ENCODE measurements at regions not wholly inside any gene's neighbourhood (a gene's known extent, or its start where the extent isn't known, plus 50 kb on each side); places are given as distances from the start of the nearest gene placed in this dataset.

DNA sequence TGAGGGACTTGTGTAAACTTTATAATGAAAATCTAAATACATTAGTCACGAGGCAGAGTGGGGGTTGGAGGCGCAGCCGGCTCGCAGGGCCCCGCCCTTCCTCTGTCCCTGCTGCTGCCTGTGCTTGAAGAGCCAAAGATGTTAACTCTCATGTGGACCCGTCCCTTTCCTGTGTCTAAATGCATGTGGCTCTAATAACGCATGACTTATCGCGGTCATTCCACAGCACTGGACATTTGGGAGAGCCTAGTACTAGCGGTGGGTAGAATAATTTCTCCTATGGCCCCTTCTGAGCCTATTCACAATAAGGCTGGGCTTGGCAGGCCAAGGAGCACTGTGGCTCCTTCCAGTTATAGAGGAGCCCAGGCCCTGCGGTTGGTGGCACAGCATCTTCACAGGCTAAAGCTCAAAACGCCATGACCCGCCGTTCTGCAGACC lies 82.3 kb upstream of the SIMC1 start (continued):
- TF ChIP-seq, protein P1, sequence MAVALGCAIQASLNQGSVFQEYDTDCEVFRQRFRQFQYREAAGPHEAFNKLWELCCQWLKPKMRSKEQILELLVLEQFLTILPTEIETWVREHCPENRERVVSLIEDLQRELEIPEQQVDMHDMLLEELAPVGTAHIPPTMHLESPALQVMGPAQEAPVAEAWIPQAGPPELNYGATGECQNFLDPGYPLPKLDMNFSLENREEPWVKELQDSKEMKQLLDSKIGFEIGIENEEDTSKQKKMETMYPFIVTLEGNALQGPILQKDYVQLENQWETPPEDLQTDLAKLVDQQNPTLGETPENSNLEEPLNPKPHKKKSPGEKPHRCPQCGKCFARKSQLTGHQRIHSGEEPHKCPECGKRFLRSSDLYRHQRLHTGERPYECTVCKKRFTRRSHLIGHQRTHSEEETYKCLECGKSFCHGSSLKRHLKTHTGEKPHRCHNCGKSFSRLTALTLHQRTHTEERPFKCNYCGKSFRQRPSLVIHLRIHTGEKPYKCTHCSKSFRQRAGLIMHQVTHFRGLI (CRISPR knock-in tag; IDR thresholded peaks at IDR 0.05), result no peak
- TF ChIP-seq FUS (optimal IDR thresholded peaks at IDR 0.05; ENCODE audit: low read depth, low read length) (no peak), ZNF551 (CRISPR knock-in tag; IDR thresholded peaks at IDR 0.05) (no peak), SRSF9 (IDR thresholded peaks at IDR 0.05; ENCODE audit: borderline replicate concordance, low read depth, low read length) (no peak), DPF2 (IDR thresholded peaks at IDR 0.05) (0 out of 2 replicates have a peak, but pooled peaks have one; percentile 27), LCOR (CRISPR knock-in tag; IDR thresholded peaks at IDR 0.05) (0 out of 2 replicates have a peak, but pooled peaks have one; percentile 31), SRF (CRISPR knock-in tag; IDR thresholded peaks at IDR 0.05) (no peak)
- TF ChIP-seq, protein P2, sequence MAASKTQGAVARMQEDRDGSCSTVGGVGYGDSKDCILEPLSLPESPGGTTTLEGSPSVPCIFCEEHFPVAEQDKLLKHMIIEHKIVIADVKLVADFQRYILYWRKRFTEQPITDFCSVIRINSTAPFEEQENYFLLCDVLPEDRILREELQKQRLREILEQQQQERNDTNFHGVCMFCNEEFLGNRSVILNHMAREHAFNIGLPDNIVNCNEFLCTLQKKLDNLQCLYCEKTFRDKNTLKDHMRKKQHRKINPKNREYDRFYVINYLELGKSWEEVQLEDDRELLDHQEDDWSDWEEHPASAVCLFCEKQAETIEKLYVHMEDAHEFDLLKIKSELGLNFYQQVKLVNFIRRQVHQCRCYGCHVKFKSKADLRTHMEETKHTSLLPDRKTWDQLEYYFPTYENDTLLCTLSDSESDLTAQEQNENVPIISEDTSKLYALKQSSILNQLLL (CRISPR knock-in tag; IDR thresholded peaks at IDR 0.05; ENCODE audit: borderline replicate concordance), result no peak
- TF ChIP-seq, protein P3, sequence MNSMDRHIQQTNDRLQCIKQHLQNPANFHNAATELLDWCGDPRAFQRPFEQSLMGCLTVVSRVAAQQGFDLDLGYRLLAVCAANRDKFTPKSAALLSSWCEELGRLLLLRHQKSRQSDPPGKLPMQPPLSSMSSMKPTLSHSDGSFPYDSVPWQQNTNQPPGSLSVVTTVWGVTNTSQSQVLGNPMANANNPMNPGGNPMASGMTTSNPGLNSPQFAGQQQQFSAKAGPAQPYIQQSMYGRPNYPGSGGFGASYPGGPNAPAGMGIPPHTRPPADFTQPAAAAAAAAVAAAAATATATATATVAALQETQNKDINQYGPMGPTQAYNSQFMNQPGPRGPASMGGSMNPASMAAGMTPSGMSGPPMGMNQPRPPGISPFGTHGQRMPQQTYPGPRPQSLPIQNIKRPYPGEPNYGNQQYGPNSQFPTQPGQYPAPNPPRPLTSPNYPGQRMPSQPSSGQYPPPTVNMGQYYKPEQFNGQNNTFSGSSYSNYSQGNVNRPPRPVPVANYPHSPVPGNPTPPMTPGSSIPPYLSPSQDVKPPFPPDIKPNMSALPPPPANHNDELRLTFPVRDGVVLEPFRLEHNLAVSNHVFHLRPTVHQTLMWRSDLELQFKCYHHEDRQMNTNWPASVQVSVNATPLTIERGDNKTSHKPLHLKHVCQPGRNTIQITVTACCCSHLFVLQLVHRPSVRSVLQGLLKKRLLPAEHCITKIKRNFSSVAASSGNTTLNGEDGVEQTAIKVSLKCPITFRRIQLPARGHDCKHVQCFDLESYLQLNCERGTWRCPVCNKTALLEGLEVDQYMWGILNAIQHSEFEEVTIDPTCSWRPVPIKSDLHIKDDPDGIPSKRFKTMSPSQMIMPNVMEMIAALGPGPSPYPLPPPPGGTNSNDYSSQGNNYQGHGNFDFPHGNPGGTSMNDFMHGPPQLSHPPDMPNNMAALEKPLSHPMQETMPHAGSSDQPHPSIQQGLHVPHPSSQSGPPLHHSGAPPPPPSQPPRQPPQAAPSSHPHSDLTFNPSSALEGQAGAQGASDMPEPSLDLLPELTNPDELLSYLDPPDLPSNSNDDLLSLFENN (IDR thresholded peaks at IDR 0.05; ENCODE audit: low read depth in 2 of 2, low read length in 2 of 2), result no peak
- TF ChIP-seq, protein P4, sequence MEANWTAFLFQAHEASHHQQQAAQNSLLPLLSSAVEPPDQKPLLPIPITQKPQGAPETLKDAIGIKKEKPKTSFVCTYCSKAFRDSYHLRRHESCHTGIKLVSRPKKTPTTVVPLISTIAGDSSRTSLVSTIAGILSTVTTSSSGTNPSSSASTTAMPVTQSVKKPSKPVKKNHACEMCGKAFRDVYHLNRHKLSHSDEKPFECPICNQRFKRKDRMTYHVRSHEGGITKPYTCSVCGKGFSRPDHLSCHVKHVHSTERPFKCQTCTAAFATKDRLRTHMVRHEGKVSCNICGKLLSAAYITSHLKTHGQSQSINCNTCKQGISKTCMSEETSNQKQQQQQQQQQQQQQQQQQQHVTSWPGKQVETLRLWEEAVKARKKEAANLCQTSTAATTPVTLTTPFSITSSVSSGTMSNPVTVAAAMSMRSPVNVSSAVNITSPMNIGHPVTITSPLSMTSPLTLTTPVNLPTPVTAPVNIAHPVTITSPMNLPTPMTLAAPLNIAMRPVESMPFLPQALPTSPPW (CRISPR knock-in tag; IDR thresholded peaks at IDR 0.05), result peak; percentile 51; the same call in 1 of the 2 replicates
- TF ChIP-seq, protein P5, sequence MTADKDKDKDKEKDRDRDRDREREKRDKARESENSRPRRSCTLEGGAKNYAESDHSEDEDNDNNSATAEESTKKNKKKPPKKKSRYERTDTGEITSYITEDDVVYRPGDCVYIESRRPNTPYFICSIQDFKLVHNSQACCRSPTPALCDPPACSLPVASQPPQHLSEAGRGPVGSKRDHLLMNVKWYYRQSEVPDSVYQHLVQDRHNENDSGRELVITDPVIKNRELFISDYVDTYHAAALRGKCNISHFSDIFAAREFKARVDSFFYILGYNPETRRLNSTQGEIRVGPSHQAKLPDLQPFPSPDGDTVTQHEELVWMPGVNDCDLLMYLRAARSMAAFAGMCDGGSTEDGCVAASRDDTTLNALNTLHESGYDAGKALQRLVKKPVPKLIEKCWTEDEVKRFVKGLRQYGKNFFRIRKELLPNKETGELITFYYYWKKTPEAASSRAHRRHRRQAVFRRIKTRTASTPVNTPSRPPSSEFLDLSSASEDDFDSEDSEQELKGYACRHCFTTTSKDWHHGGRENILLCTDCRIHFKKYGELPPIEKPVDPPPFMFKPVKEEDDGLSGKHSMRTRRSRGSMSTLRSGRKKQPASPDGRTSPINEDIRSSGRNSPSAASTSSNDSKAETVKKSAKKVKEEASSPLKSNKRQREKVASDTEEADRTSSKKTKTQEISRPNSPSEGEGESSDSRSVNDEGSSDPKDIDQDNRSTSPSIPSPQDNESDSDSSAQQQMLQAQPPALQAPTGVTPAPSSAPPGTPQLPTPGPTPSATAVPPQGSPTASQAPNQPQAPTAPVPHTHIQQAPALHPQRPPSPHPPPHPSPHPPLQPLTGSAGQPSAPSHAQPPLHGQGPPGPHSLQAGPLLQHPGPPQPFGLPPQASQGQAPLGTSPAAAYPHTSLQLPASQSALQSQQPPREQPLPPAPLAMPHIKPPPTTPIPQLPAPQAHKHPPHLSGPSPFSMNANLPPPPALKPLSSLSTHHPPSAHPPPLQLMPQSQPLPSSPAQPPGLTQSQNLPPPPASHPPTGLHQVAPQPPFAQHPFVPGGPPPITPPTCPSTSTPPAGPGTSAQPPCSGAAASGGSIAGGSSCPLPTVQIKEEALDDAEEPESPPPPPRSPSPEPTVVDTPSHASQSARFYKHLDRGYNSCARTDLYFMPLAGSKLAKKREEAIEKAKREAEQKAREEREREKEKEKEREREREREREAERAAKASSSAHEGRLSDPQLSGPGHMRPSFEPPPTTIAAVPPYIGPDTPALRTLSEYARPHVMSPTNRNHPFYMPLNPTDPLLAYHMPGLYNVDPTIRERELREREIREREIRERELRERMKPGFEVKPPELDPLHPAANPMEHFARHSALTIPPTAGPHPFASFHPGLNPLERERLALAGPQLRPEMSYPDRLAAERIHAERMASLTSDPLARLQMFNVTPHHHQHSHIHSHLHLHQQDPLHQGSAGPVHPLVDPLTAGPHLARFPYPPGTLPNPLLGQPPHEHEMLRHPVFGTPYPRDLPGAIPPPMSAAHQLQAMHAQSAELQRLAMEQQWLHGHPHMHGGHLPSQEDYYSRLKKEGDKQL (CRISPR knock-in tag; IDR thresholded peaks at IDR 0.05; ENCODE audit: borderline replicate concordance), result no peak
- TF ChIP-seq, protein P6, sequence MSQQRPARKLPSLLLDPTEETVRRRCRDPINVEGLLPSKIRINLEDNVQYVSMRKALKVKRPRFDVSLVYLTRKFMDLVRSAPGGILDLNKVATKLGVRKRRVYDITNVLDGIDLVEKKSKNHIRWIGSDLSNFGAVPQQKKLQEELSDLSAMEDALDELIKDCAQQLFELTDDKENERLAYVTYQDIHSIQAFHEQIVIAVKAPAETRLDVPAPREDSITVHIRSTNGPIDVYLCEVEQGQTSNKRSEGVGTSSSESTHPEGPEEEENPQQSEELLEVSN (IDR thresholded peaks at IDR 0.05; ENCODE audit: borderline replicate concordance in 1 of 2, extremely low read depth in 1 of 2, insufficient read depth in 1 of 2, insufficient read length in 1 of 2, low read depth in 1 of 2, low read length in 1 of 2, poor library complexity in 1 of 2, severe bottlenecking in 1 of 2), result peak in 1 of 2 experiments; percentile 40
